NK-92 treated with Interleukin-12 subunit alpha and Interleukin-12 subunit beta, amount 100 ng/mL, for 24 hours (cell line): ENCODE measurements at regions not wholly inside any gene's neighbourhood (a gene's known extent, or its start where the extent isn't known, plus 50 kb on each side); places are given as distances from the start of the nearest gene placed in this dataset.

Source experiments
- DNase-seq: peaks from one replicate; lab custom pipeline; 2025; lab: John Stamatoyannopoulos, UW

DNA sequence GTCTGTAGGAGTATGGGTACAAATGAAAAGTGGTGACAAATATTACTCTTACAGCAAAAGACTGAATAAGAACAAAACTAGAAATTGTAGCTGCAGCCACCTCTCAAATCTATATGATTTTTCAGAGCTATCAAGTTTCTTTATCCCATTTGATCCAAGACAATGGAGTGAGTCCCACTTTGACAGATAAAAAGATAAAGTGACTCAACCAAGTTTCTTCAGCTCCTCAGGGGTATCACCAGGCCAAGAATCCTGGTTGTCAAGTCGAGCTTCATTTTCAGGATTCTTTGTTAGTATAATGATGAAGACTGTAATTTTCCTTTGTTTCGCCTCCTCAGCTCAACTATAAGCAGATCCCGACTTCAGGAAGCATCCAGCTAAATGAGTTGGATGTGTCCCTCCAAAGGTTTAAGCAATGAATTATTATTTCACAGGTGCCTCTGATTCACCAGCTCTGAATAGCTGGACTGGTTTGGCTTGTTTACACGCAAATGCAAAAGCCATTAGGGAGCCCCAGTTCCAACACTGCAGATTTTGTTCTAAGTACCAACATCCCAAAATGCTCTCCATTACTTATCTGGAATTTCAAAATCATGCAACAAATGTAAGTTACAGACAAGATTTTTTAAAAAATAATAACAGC lies 238.9 kb downstream of the MAFB start:
- no peak for DNase-seq

GRCh38 chr20:40449144-40449690 lies 239.8 kb downstream of the MAFB start:
- DNase-seq = no peak

- DNase-seq = no peak
Observed at GRCh38 chr20:40446888-40447287, 242.1 kb downstream of the MAFB start.

DNA sequence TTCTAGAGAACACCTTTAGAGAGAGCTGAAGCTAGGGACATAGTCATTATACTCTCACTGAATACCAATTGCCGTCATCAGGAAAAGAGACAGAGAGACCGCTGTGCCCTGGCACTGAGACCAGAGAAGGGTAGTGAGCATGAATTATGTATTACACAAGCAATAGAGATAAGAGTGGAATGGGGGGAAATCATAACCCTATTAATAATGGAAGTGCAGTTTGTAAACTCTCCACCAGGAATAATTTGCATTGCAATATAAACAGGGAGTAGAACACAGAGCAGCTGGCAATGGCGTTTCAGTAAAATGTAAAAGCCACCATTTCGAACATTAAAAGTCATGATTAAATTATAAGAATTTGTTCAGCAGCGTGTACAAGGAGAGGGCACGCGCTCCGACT lies 244.5 kb downstream of the MAFB start:
- DNase-seq = no peak

DNA sequence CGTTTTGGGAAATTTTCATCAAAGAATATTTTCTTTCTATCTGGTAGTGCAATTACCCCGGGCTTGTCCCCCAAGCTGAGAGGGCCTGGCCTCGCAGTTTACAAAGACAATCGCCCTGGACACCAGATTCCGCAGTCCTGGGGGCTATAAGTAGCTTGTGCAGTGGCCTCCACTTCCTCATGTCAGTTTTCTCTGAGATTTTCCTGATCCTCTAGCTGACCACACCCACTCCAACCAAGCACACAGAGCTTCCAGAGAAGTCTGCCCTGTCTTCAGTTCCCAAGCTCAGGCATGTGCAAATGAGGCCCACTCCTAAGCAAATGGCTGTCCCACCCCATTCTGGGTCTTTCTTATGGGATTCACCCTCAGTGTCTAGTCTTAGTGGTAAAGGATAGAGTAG lies 245.3 kb downstream of the MAFB start:
- no peak for DNase-seq

- no peak for DNase-seq
Observed at GRCh38 chr20:40442181-40442963, 246.7 kb downstream of the MAFB start.

DNA sequence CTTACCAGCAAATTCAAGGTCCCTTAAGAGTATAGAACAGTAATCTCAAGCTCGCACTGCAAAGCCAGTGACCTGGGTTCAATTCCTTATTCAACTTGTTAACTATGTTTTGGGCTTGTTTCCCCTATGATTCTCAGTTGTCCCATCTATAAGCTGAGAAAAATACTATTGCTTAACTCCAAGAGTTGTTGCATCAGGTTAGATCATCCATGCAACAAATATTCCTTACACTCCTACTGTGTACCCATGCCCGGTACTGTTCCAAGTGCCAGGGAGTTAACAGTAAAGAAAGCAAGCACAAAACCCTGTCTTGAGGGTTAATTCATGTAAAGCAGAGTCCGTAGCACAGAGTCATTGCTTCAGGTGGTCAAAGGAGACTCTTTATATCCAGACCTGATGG lies 247.3 kb downstream of the MAFB start:
- no peak for DNase-seq

DNA sequence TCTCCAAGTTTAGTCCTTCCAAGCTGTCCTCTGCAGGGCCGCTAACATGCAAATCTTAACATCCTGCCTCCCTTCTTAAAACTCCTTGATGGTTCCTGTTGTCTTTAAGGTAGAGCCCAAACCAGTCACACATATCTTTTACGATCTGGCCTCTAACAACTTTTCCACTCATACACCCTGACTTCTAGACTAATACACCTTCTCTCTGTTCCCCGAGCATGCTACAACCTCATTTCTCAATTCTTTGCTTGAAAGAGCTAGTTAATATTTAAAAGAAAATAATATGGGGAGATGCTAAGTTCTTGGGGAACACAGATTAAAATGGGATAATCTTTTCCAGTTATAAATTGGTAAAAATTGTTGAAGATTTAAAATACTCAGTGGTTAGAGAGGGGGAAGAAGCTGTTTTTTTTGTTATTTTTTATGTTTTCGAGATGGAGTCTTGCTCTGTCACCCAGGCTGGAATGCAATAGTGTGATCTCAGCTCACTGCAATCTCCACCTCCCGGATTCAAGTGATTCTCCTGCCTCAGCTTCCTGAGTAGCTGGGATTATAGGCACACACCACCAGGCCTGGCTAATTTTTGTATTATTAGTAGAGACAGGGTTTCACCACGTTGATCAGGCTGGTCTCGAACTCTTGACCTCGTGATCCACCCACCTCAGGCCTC lies 250.7 kb downstream of the MAFB start:
- DNase-seq = no peak

GRCh38 chr20:40436011-40436410 lies 253.0 kb downstream of the MAFB start:
- no peak for DNase-seq

GRCh38 chr20:40435146-40435895 lies 253.7 kb downstream of the MAFB start:
- no peak for DNase-seq

DNA sequence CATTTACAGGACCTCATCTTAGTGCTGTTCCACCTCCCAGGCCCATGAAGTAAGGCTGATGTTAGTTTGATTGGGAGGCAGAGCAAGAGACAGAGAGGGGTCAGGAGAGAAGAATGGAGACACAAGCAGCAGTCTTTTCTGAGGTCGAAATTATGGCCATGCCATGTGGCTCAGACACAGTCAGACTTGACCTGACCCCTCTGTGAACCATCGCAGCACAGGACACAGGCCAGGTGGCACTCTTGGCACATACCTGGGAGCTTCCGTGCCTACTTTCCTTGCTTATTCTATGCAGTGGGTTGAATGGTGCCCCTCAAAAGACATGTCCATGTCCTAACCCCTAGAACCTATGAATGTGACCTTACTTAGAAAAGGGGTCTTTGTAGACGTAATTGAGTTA lies 254.9 kb downstream of the MAFB start:
- DNase-seq = no peak

DNA sequence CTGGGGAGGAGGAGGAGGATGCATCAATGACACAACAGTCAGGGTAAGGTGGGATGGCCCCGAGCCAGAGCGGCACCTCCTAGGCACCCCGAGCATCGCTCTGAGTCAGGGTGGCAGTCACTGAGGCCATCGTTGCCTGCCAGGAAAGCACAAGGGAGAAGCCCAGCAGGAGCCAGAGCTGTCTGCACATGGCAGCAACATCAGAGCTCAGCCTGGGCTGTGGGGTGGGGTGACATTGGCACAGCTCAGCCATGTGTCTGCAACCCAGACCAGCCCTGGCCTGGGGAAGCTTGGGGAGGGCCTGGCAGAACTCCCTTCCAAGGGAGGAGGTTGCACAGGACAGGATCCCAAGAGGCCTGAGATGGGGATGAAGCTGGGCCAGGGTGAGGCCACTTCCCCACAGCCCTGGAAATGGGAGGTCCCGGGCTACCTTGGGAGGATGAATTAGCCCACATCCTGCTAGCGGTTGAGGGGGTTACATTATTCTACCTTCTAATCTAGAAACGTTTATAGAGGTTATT lies 255.6 kb downstream of the MAFB start:
- no peak for DNase-seq

- no peak for DNase-seq
Observed at GRCh38 chr20:40431611-40432010, 257.4 kb downstream of the MAFB start.

DNA sequence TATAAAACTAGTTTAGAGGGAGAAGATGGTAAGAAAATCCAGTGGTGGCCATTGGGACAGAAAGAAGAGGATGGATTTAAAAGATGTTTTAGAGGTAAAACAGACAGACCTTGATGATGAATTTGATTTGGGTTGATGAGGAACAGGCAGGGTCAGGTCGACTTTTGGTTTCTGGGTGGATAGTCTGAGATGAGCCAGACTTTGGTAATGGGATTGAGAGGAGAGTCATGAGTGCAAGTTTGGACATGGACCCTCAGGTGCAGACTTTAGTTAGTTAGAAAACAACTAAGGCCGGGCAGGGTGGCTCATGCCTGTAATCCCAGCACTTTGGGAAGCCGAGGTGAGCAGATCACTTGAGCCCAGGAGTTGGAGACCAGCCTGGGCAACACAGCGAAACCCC lies 257.9 kb downstream of the MAFB start:
- DNase-seq = no peak

DNA sequence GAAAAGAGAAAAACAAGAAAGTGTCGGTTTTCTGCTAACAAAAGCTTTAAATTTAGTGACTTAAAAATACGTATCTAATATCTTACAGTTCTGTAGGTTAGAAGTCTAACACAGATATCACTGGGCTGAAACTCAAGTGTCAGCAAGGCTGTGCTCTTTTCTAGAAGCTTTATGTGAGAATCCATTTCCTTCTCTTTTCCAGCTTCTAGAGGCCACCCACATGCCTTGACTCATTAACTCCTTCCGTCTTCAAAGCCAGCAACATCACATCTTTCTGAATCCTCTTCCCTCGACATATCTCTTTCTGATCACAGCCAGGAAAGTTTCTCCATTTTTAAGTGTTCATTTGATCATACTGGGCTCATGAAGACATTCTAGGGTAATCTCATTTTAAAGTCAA lies 262.0 kb downstream of the MAFB start:
- DNase-seq = no peak

DNA sequence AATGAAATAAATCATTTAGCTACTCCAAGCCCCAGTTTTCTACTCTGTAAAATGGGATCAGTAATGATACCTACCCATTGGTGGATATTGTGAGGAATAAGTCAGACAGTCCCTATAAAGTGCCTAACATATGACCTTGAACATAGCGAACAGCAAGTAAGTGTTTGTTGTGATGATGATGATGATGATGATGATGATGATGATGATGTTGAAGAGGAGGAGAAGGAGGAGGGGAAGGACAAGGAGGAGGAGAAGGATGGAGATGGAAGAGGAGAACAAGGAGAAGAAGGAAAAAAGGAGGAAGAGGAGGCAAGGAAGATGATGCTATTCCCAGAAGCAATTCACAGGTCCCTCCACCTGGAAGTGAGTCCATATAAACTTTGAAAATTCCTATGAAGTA lies 264.3 kb downstream of the MAFB start:
- no peak for DNase-seq

DNA sequence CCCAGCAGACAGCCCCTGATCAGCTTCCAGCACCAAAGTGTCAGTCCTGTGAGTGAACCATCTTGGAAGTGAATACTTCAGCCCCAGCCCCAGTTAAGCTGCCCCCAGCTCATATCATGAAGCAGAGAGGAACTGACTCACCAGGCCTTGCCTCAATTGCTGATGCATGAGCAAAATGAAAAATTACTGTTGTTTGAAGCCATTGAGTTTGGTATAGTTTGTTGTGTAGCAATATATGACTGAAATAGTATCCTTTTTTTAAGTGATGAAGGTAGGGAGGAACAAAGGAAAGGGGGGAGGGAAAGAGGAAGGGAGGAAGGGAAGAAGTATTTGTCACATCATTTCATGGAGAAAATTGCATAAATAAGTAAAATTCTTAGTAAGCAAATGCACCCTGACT lies 266.4 kb downstream of the MAFB start:
- DNase-seq = no peak

- no peak for DNase-seq
Observed at GRCh38 chr20:40416274-40416673, 272.8 kb downstream of the MAFB start.

DNA sequence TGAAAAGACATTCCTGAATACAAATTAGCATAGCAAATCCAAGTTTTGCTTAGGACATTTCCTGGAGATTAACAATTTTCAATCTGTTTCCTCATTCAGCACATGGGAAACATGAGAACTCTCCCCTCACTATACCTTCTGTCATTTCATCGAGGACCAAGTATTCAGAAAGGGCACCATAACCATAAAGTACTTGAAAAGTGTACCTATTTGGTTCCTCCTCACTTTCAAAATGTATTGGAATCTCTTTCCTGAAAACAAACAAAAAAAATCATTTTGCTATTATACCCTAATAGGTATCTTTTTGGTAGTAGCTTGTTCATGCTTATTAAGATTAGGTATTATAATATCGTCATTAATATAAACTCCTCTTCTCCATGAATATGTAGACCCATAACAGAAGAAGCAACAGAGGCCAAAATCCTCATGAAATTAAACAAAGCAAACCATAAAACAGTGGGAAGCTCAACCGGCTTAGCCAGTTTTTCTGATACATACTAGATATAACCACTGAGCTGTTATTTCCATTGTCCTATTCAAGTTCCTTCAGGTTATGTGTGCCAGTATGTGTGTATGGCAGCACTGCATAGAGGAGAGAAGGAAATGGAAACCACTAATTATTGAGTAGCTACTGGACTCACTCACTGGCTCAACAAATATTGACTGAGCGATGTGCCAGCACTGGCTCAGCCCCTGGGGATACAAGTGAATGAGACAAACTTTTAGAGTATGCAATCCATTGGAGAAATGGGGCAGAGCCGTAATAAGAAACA lies 274.0 kb downstream of the MAFB start:
- no peak for DNase-seq

GRCh38 chr20:40410028-40410427 lies 279.0 kb downstream of the MAFB start:
- no peak for DNase-seq

DNA sequence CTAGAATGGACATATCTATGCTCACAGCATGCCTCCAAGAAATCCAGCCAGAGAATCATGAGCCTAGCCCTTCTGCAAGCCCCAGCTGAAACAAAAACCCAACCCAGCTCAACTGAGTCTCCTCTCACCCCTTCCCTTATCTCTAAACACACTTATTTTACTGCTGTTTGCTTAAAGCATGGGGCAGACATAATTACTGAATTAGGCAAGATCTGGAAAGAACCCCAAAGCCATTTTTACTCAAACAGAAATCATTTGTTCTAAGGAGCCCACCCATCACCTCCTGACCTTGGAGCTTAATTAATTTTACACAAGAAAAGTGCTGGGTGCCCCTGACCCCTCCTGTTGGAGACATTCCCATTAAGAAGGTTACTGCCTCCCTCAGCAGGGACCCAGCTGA lies 291.6 kb downstream of the MAFB start:
- no peak for DNase-seq
